ENCODE measurements at regions not wholly inside any gene's neighbourhood (a gene's known extent, or its start where the extent isn't known, plus 50 kb on each side); places are given as distances from the start of the nearest gene placed in this dataset.

- TF ChIP-seq CHD7 (IDR thresholded peaks at IDR 0.05; ENCODE audit: insufficient replicate concordance, low read length) (no peak), BCL11A (IDR thresholded peaks at IDR 0.05; ENCODE audit: low read depth in 2 of 2, low read length in 2 of 2) (no peak), BACH1 (IDR thresholded peaks at IDR 0.05; ENCODE audit: low read length) (no peak), RAD21 (IDR thresholded peaks at IDR 0.05 in 1 of 2, conservative IDR thresholded peaks at IDR 0.05 in 1 of 2; ENCODE audit: low read depth in 2 of 2, low read length in 2 of 2) (no peak), CHD2 (IDR thresholded peaks at IDR 0.05; ENCODE audit: low read length) (no peak), RNF2 (IDR thresholded peaks at IDR 0.05; ENCODE audit: borderline replicate concordance, low read depth, low read length, missing control alignments, poor library complexity, severe bottlenecking) (no peak), JUN (IDR thresholded peaks at IDR 0.05; ENCODE audit: low read depth, low read length) (no peak), TBP (IDR thresholded peaks at IDR 0.05; ENCODE audit: low read depth, low read length) (no peak), TEAD4 (IDR thresholded peaks at IDR 0.05; ENCODE audit: low read depth, low read length) (no peak), EP300 (IDR thresholded peaks at IDR 0.05; ENCODE audit: borderline replicate concordance in 1 of 2, low read depth in 2 of 2, low read length in 2 of 2) (no peak)
Measured at GRCh38 chr9:20074291-20074690, 285.5 kb upstream of the SLC24A2 start (continued).

All from H1 (cell line).